ENCODE measurements at regions not wholly inside any gene's neighbourhood (a gene's known extent, or its start where the extent isn't known, plus 50 kb on each side); places are given as distances from the start of the nearest gene placed in this dataset.

- H3K4me1 ChIP-seq (ENCODE audit: control insufficient read depth, insufficient read depth, low read length): no peaks in the 10 kb centered on the region
- no peaks in the 10 kb centered on the region for H4K20me1 ChIP-seq (ENCODE audit: control insufficient read depth, insufficient read depth)
- no peaks in the 10 kb centered on the region for H3K36me3 ChIP-seq (ENCODE audit: control insufficient read depth in 2 of 2, insufficient read depth in 2 of 2, low read length in 1 of 2)
- no peak overlapping the region for H3K9ac ChIP-seq (ENCODE audit: control insufficient read depth, insufficient read depth, low read length)
- in situ Hi-C loops (cut with MboI) (no loop called here), intact Hi-C loops (cut with micrococcal nuclease; ENCODE audit: unreplicated experiment) (no loop called here)
- ATAC-seq: no peak
- no peak for DNase-seq (ENCODE audit: low read depth, low spot score)
- H3K4me3 ChIP-seq: no peak overlapping the region
- CTCF ChIA-PET: no interaction called here
- no TSS peak for BruUV-seq (replicated peaks)
- POLR2A ChIA-PET: no interaction called here
- FAIRE-seq: no peak
- SMC1A ChIA-PET (ENCODE audit: uncharacterized antibody, unreplicated experiment): interaction anchor here (0.8 to 1.0 kb wide), 2 partner anchors 216 to 231 kb away, joined by 3 read pairs; no protein-coding TSS in a partner anchor
- RAD21 ChIA-PET (ENCODE audit: unreplicated experiment): no interaction called here
- H3K79me2 ChIP-seq (ENCODE audit: control insufficient read depth, insufficient read depth, low read length): no peaks in the 10 kb centered on the region
- no peaks in the 10 kb centered on the region; a peak in 1 of 4 replicates for H3K27me3 ChIP-seq (replicated peaks in 1 of 2; ENCODE audit: control insufficient read depth in 2 of 2, insufficient read depth in 2 of 2, low read length in 1 of 2)
- no peak overlapping the region for H3K27ac ChIP-seq (ENCODE audit: control insufficient read depth, insufficient read depth)
- H3K4me2 ChIP-seq (ENCODE audit: control insufficient read depth, insufficient read depth): no peak overlapping the region
- 26% methylated on average over 6 of the region's 7 CpGs for WGBS (ENCODE audit: insufficient coverage, insufficient replicate concordance, low lambda C conversion rate, missing lambda C conversion rate)
- no peaks in the 10 kb centered on the region for H3K9me3 ChIP-seq (replicated peaks; ENCODE audit: control insufficient read depth, insufficient read depth, low read length)
- no peak overlapping the region for H2AFZ ChIP-seq (ENCODE audit: control insufficient read depth, low read depth, low read length)
- TF ChIP-seq IRF4 (IDR thresholded peaks at IDR 0.05; ENCODE audit: low read depth, low read length) (no peak), ETV6 (conservative IDR thresholded peaks at IDR 0.05 in 1 of 2, IDR thresholded peaks at IDR 0.05 in 1 of 2; ENCODE audit: borderline replicate concordance in 1 of 2, low read depth in 1 of 2) (no peak), CHD4 (IDR thresholded peaks at IDR 0.05) (no peak), POLR2A (IDR thresholded peaks at IDR 0.05; ENCODE audit: low read depth, low read length) (no peak), PAX8 (IDR thresholded peaks at IDR 0.05) (no peak), ZNF207 (IDR thresholded peaks at IDR 0.05; ENCODE audit: borderline replicate concordance) (no peak), TCF7 (IDR thresholded peaks at IDR 0.05; ENCODE audit: borderline replicate concordance) (no peak), BHLHE40 (IDR thresholded peaks at IDR 0.05; ENCODE audit: borderline replicate concordance in 1 of 2, low read depth in 2 of 2, low read length in 1 of 2) (no peak), SUPT20H (IDR thresholded peaks at IDR 0.05; ENCODE audit: borderline replicate concordance, control insufficient read depth, low read depth, low read length) (no peak), EGR1 (IDR thresholded peaks at IDR 0.05; ENCODE audit: borderline replicate concordance in 1 of 2, low read depth in 2 of 2, low read length in 2 of 2) (no peak), MTA3 (IDR thresholded peaks at IDR 0.05; ENCODE audit: borderline replicate concordance, low read length) (no peak), USF1 (IDR thresholded peaks at IDR 0.05; ENCODE audit: borderline replicate concordance, extremely low read length, insufficient read depth, low read depth, low read length) (no peak), PML (IDR thresholded peaks at IDR 0.05; ENCODE audit: low read length) (no peak), CREM (IDR thresholded peaks at IDR 0.05; ENCODE audit: low read depth) (no peak), ASH2L (IDR thresholded peaks at IDR 0.05; ENCODE audit: borderline replicate concordance, low read depth) (no peak), BRCA1 (IDR thresholded peaks at IDR 0.05; ENCODE audit: low read depth, low read length) (no peak)
- TF ChIP-seq, protein P1, sequence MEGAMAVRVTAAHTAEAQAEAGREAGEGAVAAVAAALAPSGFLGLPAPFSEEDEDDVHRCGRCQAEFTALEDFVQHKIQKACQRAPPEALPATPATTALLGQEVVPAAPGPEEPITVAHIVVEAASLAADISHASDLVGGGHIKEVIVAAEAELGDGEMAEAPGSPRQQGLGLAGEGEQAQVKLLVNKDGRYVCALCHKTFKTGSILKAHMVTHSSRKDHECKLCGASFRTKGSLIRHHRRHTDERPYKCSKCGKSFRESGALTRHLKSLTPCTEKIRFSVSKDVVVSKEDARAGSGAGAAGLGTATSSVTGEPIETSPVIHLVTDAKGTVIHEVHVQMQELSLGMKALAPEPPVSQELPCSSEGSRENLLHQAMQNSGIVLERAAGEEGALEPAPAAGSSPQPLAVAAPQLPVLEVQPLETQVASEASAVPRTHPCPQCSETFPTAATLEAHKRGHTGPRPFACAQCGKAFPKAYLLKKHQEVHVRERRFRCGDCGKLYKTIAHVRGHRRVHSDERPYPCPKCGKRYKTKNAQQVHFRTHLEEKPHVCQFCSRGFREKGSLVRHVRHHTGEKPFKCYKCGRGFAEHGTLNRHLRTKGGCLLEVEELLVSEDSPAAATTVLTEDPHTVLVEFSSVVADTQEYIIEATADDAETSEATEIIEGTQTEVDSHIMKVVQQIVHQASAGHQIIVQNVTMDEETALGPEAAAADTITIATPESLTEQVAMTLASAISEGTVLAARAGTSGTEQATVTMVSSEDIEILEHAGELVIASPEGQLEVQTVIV (IDR thresholded peaks at IDR 0.05; ENCODE audit: borderline replicate concordance, partially characterized antibody): no peak
- TF ChIP-seq, protein P2, sequence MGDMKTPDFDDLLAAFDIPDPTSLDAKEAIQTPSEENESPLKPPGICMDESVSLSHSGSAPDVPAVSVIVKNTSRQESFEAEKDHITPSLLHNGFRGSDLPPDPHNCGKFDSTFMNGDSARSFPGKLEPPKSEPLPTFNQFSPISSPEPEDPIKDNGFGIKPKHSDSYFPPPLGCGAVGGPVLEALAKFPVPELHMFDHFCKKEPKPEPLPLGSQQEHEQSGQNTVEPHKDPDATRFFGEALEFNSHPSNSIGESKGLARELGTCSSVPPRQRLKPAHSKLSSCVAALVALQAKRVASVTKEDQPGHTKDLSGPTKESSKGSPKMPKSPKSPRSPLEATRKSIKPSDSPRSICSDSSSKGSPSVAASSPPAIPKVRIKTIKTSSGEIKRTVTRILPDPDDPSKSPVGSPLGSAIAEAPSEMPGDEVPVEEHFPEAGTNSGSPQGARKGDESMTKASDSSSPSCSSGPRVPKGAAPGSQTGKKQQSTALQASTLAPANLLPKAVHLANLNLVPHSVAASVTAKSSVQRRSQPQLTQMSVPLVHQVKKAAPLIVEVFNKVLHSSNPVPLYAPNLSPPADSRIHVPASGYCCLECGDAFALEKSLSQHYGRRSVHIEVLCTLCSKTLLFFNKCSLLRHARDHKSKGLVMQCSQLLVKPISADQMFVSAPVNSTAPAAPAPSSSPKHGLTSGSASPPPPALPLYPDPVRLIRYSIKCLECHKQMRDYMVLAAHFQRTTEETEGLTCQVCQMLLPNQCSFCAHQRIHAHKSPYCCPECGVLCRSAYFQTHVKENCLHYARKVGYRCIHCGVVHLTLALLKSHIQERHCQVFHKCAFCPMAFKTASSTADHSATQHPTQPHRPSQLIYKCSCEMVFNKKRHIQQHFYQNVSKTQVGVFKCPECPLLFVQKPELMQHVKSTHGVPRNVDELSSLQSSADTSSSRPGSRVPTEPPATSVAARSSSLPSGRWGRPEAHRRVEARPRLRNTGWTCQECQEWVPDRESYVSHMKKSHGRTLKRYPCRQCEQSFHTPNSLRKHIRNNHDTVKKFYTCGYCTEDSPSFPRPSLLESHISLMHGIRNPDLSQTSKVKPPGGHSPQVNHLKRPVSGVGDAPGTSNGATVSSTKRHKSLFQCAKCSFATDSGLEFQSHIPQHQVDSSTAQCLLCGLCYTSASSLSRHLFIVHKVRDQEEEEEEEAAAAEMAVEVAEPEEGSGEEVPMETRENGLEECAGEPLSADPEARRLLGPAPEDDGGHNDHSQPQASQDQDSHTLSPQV (IDR thresholded peaks at IDR 0.05): no peak
Observed at GRCh38 chr3:153273767-153274435, 111.9 kb downstream of the RAP2B start.

All from GM12878 (cell line).